ENCODE measurements at regions not wholly inside any gene's neighbourhood (a gene's known extent, or its start where the extent isn't known, plus 50 kb on each side); places are given as distances from the start of the nearest gene placed in this dataset.

DNA sequence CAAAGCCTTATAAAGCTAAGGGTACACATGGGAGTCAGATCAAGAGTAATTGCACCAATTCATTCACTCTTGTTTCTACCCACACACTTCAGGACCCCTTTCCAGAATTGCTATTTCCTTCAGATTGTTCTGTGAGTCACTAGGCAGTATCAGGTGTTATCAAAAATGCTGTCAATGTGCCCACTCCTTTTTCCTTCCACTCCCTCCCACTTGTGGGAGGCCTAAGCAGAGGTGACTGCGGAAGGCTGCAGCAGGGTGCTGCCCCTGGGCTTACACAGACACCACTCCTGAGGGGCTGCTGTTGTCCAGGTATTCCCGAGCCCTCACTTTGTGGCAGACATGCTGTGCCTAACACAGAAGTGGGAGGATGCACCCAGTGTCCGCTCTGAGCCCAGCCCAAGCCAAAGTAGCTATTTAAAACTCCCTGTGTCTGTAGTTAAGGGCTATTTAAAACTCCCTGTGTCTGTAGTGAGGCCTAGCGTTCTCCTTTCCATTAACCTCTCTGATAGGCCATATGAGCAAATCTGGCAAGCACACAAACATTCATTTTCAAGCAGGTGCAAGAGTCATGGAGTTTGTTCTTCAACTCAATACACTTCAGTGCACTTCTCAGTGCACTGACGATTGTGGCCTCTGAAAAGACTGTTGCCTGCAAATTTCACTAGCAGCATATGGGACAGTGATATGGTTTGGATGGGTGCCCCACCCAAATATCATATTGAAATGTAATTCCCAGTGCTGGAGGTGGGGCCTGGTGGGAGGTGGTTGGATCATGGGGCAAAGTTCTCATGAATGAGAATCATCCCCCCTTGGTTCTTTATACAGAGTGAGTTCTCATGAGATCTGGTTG is 117.8 kb downstream of the PHLDA1 start:
- TF ChIP-seq, protein P1, sequence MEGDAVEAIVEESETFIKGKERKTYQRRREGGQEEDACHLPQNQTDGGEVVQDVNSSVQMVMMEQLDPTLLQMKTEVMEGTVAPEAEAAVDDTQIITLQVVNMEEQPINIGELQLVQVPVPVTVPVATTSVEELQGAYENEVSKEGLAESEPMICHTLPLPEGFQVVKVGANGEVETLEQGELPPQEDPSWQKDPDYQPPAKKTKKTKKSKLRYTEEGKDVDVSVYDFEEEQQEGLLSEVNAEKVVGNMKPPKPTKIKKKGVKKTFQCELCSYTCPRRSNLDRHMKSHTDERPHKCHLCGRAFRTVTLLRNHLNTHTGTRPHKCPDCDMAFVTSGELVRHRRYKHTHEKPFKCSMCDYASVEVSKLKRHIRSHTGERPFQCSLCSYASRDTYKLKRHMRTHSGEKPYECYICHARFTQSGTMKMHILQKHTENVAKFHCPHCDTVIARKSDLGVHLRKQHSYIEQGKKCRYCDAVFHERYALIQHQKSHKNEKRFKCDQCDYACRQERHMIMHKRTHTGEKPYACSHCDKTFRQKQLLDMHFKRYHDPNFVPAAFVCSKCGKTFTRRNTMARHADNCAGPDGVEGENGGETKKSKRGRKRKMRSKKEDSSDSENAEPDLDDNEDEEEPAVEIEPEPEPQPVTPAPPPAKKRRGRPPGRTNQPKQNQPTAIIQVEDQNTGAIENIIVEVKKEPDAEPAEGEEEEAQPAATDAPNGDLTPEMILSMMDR (IDR thresholded peaks at IDR 0.05; ENCODE audit: insufficient read depth in 1 of 2, low read depth in 1 of 2, low read length in 1 of 2, severe bottlenecking in 1 of 2, unreplicated experiment in 1 of 2), result no peak
- Mint-ChIP-seq H3K27ac (ENCODE audit: unreplicated experiment) (no peak overlapping the region), H3K27me3 (ENCODE audit: insufficient read depth, unreplicated experiment) (no peaks in the 10 kb centered on the region), H3K4me1 (ENCODE audit: low read depth, unreplicated experiment) (no peaks in the 10 kb centered on the region), H3K4me3 (ENCODE audit: unreplicated experiment) (no peak overlapping the region), H3K36me3 (ENCODE audit: insufficient read depth, unreplicated experiment) (no peaks in the 10 kb centered on the region), H3K9me3 (ENCODE audit: unreplicated experiment) (no peaks in the 10 kb centered on the region)
- BruUV-seq (replicated peaks), result no TSS peak
- no peak for DNase-seq
- CTCF ChIA-PET, result no interaction called here
- peaks cover 5% of the 10 kb centered on the region; the same call in 1 of the 2 replicates for H3K4me1 ChIP-seq
- H3K27me3 ChIP-seq (replicated peaks; ENCODE audit: control insufficient read depth, insufficient read depth, low read length), result no peaks in the 10 kb centered on the region
- POLR2A ChIA-PET, result no interaction called here
- intact Hi-C loops (cut with micrococcal nuclease; ENCODE audit: unreplicated experiment), result no loop called here
- H3K9me3 ChIP-seq, result no peaks in the 10 kb centered on the region
- H3K36me3 ChIP-seq (ENCODE audit: control insufficient read depth, insufficient read depth, low read length), result no peaks in the 10 kb centered on the region
- no peak overlapping the region for H3K4me3 ChIP-seq (ENCODE audit: low read depth, low read length)

DNA sequence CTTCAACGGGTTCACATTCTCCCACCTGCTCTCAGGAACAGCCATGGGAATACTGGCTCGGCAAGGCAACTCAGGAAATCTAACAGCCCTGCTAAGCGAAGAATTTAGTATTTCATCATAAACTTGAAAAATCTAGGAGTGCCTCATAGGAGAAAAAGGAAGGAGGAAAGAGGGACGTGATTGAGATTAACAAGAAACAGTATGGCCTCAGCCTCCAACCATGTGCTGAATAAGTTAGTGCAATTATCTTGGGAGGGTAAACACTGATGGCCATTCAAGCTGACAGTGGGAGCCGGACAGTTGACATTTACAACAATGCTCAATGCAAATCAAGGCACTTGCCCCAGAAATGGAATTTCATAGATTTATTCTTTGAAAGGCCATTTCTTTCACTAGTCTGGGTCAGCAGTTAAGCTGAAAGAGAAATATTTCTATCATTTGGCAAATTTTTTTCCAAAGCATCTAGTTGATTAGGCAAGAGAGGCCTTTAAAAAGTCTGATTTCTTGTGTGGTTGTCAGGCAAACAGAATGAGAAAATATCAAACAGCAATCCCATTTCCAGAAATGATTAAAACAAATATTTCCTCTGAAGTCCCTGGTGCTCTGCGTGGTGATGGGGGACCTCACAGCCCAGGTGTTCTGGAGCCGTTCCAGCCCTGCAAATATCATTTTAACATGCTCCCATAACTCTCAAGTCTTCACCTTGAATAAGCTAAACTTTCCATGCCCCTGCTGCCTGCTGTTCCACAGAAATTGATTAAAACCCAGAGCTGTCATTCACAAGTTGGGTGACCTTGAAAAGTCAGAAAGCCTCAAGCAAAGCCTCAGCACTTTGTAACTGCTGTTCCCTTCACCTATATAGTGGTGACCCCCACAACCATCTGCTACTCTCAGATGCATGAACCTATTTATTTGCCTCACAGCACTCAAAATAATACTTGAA is 121.6 kb downstream of the PHLDA1 start:
- TF ChIP-seq, protein P1 (IDR thresholded peaks at IDR 0.05; ENCODE audit: insufficient read depth in 1 of 2, low read depth in 1 of 2, low read length in 1 of 2, severe bottlenecking in 1 of 2, unreplicated experiment in 1 of 2), result no peak
- Histone ChIP-seq H3K9me3 (no peaks in the 10 kb centered on the region), H3K36me3 (ENCODE audit: control insufficient read depth, insufficient read depth, low read length) (no peaks in the 10 kb centered on the region), H3K4me3 (ENCODE audit: low read depth, low read length) (no peak overlapping the region), H3K27me3 (replicated peaks; ENCODE audit: control insufficient read depth, insufficient read depth, low read length) (no peaks in the 10 kb centered on the region), H3K4me1 (peaks cover 5% of the 10 kb centered on the region; the same call in 1 of the 2 replicates)
- POLR2A ChIA-PET, result no interaction called here
- Mint-ChIP-seq H3K27ac (ENCODE audit: unreplicated experiment) (no peak overlapping the region), H3K9me3 (ENCODE audit: unreplicated experiment) (no peaks in the 10 kb centered on the region), H3K27me3 (ENCODE audit: insufficient read depth, unreplicated experiment) (no peaks in the 10 kb centered on the region), H3K36me3 (ENCODE audit: insufficient read depth, unreplicated experiment) (no peaks in the 10 kb centered on the region), H3K4me1 (ENCODE audit: low read depth, unreplicated experiment) (no peaks in the 10 kb centered on the region), H3K4me3 (ENCODE audit: unreplicated experiment) (no peak overlapping the region)
- no TSS peak for BruUV-seq (replicated peaks)
- DNase-seq, result no peak
- intact Hi-C loops (cut with micrococcal nuclease; ENCODE audit: unreplicated experiment), result no loop called here
- CTCF ChIA-PET, result interaction anchor here (0.6 kb wide), 1 partner anchor 19 kb away, joined by 3 read pairs; no protein-coding TSS in a partner anchor

DNA sequence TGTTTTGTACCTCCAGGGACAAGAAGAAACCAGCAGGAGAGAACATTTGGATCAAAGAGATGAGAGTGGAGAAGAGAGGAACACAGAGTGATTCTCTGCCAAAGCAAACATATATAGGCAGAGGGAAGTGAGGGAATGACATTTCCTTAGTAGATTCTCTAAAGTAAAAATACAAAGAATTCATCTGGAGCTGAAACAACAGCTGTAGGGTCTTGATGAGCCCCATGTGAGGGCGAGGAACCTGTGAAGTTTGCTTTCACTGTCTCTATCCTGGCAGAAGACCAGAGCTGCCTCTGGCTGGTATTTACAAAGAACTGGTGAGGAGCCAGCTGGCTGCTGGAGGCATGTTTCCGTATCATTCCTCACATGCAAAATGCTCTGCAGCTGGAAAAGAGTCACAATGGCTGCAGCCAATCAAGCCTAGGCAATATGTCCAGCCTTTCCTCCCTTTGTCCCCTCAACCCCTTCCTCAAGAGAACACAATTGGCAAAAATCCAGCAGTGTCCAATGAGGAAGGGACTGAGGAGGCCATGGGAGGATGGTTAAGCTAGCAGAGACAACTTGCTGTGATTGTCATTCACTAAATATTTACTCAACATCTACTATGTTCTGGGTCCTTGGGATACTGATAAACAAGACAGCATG is 122.5 kb downstream of the PHLDA1 start:
- H3K4me3 ChIP-seq (ENCODE audit: low read depth, low read length), result no peak overlapping the region
- no peaks in the 10 kb centered on the region for H3K9me3 ChIP-seq
- no peaks in the 10 kb centered on the region for H3K27me3 Mint-ChIP-seq (ENCODE audit: insufficient read depth, unreplicated experiment)
- intact Hi-C loops (cut with micrococcal nuclease; ENCODE audit: unreplicated experiment), result no loop called here
- H3K36me3 Mint-ChIP-seq (ENCODE audit: insufficient read depth, unreplicated experiment), result no peaks in the 10 kb centered on the region
- TF ChIP-seq, protein P1 (IDR thresholded peaks at IDR 0.05; ENCODE audit: insufficient read depth in 1 of 2, low read depth in 1 of 2, low read length in 1 of 2, severe bottlenecking in 1 of 2, unreplicated experiment in 1 of 2), result no peak
- H3K4me1 Mint-ChIP-seq (ENCODE audit: low read depth, unreplicated experiment), result no peaks in the 10 kb centered on the region
- H3K27ac Mint-ChIP-seq (ENCODE audit: unreplicated experiment), result no peak overlapping the region
- H3K36me3 ChIP-seq (ENCODE audit: control insufficient read depth, insufficient read depth, low read length), result no peaks in the 10 kb centered on the region
- ChIA-PET CTCF (no interaction called here), POLR2A (no interaction called here)
- H3K4me1 ChIP-seq, result peaks cover 5% of the 10 kb centered on the region; the same call in 1 of the 2 replicates
- H3K9me3 Mint-ChIP-seq (ENCODE audit: unreplicated experiment), result no peaks in the 10 kb centered on the region
- H3K4me3 Mint-ChIP-seq (ENCODE audit: unreplicated experiment), result no peak overlapping the region
- BruUV-seq (replicated peaks), result no TSS peak
- no peaks in the 10 kb centered on the region for H3K27me3 ChIP-seq (replicated peaks; ENCODE audit: control insufficient read depth, insufficient read depth, low read length)
- no peak for DNase-seq
